HCT116 (cell line): ENCODE measurements at regions not wholly inside any gene's neighbourhood (a gene's known extent, or its start where the extent isn't known, plus 50 kb on each side); places are given as distances from the start of the nearest gene placed in this dataset.

Experiments
- ATAC-seq: fragments of 200-7000 bp; cut with Tn5 transposase; 2 replicates; pipeline ENCODE4 v1.9.1; 2020; ENCODE audit warnings: mild to moderate bottlenecking, moderate library complexity
- BruUV-seq: library from RNA; stranded (reverse); fragments of 400-500 nt; replicated peaks from 2 replicates; lab custom pipeline; 2021; lab: Mats Ljungman, UMichigan
- CTCF ChIA-PET: fragments of 300-600 bp; sonication (Branson Sonifier 250); formaldehyde crosslinking; loops from one replicate; lab custom pipeline; 2021; ENCODE audit warnings: antibody characterized with exemption; lab: Charles Lee
- POLR2A ChIA-PET: fragments of 300-600, 350-600 bp; sonication (Branson Sonifier 250); formaldehyde crosslinking; loops from one replicate; lab custom pipeline; 2021; ENCODE audit warnings: antibody characterized with exemption; lab: Charles Lee
- RAD21 ChIA-PET, 2 experiments: fragments of 300-600 bp; sonication (Branson Sonifier 250); formaldehyde crosslinking; loops; one replicate each; lab custom pipeline; 2023; ENCODE audit warnings: low total read pairs in 2 of 2; ENCODE audit not compliant: uncharacterized antibody in 2 of 2, unreplicated experiment in 2 of 2, low non-redundant PET in 1 of 2; lab: Charles Lee
- DNase-seq: peaks from one replicate; pipeline ENCODE4 v3.0.0-alpha.2; 2010; ENCODE audit warnings: low read depth, low spot score
- H2AFZ ChIP-seq: fragments of 200-600 bp; shearing (Covaris generic), sonication (generic); 2 replicates; pipeline ENCODE4 v1.6.1; 2017; ENCODE audit warnings: low read depth, mixed run types, mixed read lengths, antibody characterized with exemption, low read length; ENCODE audit not compliant: poor library complexity, severe bottlenecking
- H3K27ac ChIP-seq: 2 replicates; pipeline ENCODE4 v1.5.1; 2012; ENCODE audit warnings: low read depth, low read length
- H3K27me3 ChIP-seq: fragments of 200-600 bp; sonication (generic); 2 replicates; pipeline ENCODE4 v1.6.1; 2016; ENCODE audit warnings: mixed run types, low read length, mixed read lengths; ENCODE audit not compliant: insufficient read depth
- H3K36me3 ChIP-seq, 2 experiments: fragments of 200-500 bp in 1 of 2; fragments of 200-600 bp in 1 of 2; sonication (Bioruptor generic) in 1 of 2; sonication (generic) in 1 of 2; 2 replicates each; pipeline versions ENCODE4 v1.5.1 to v1.6.1; 2014 to 2016; ENCODE audit warnings: low read length in 2 of 2, inconsistent platforms in 1 of 2, mixed read lengths in 1 of 2, mixed run types in 1 of 2; ENCODE audit not compliant: insufficient read depth in 2 of 2, control insufficient read depth in 1 of 2
- H3K4me1 ChIP-seq, 2 experiments: fragments of 200-600 bp in 1 of 2; sonication (generic) in 1 of 2; 2 replicates each; pipeline versions ENCODE4 v1.5.1 to v1.6.1; 2012 to 2017; ENCODE audit warnings: low read length in 2 of 2, inconsistent platforms in 1 of 2, mild to moderate bottlenecking in 1 of 2, mixed read lengths in 1 of 2, mixed run types in 1 of 2, moderate library complexity in 1 of 2; ENCODE audit not compliant: insufficient read depth in 2 of 2, control insufficient read depth in 1 of 2
- H3K4me2 ChIP-seq: fragments of 200-600 bp; sonication (generic); 2 replicates; pipeline ENCODE4 v1.6.1; 2017; ENCODE audit warnings: mixed run types, low read length, mixed read lengths
- H3K4me3 ChIP-seq, 2 experiments: fragments of 200-600 bp in 1 of 2; sonication (generic) in 1 of 2; replicated peaks in 1 of 2; 2 replicates each; pipeline ENCODE4 v1.5.1; 2011 to 2016; ENCODE audit warnings: low read length in 2 of 2, control low read depth in 1 of 2, low read depth in 1 of 2, mild to moderate bottlenecking in 1 of 2, mixed read lengths in 1 of 2, mixed run types in 1 of 2
- H3K79me2 ChIP-seq: fragments of 200-600 bp; sonication (generic); 2 replicates; pipeline ENCODE4 v1.6.1; 2017; ENCODE audit warnings: mild to moderate bottlenecking, mixed run types, low read length, moderate library complexity, mixed read lengths; ENCODE audit not compliant: insufficient read depth
- H3K9ac ChIP-seq: fragments of 200-600 bp; sonication (generic); 2 replicates; pipeline ENCODE4 v1.6.1; 2016; ENCODE audit warnings: low read length, mixed read lengths
- H3K9me2 ChIP-seq: fragments of 200-600 bp; sonication (generic), shearing (Covaris generic); 2 replicates; pipeline ENCODE4 v1.6.1; 2017; ENCODE audit warnings: mixed run types, mild to moderate bottlenecking, moderate library complexity; ENCODE audit not compliant: insufficient read depth
- H3K9me3 ChIP-seq, 2 experiments: fragments of 200-500 bp in 1 of 2; fragments of 200-600 bp in 1 of 2; sonication (Bioruptor generic) in 1 of 2; sonication (generic) in 1 of 2; 2 replicates each; pipeline ENCODE4 v1.6.1; 2014 to 2017; ENCODE audit warnings: low read length in 2 of 2, mixed read lengths in 2 of 2, inconsistent platforms in 1 of 2, low read depth in 1 of 2, mild to moderate bottlenecking in 1 of 2, mixed run types in 1 of 2, moderate library complexity in 1 of 2; ENCODE audit not compliant: control insufficient read depth in 1 of 2, insufficient read depth in 1 of 2
- H4K20me1 ChIP-seq: fragments of 200-600 bp; sonication (generic), shearing (Covaris generic); 2 replicates; pipeline ENCODE4 v1.6.1; 2017; ENCODE audit warnings: mixed run types, mild to moderate bottlenecking, moderate library complexity; ENCODE audit not compliant: insufficient read depth
- CEBPB ChIP-seq: IDR thresholded peaks from 2 replicates; pipeline ENCODE4 v1.6.1; 2012; ENCODE audit warnings: low read depth
- EGR1 ChIP-seq: IDR thresholded peaks from 2 replicates; pipeline ENCODE4 v1.6.1; 2012; ENCODE audit warnings: low read depth
- ELF1 ChIP-seq: IDR thresholded peaks from 2 replicates; pipeline ENCODE4 v1.6.1; 2012; ENCODE audit warnings: low read depth, borderline replicate concordance
- EZH2 ChIP-seq: fragments of 200-600 bp; sonication (generic); IDR thresholded peaks from 2 replicates; pipeline ENCODE4 v1.6.1; 2017; ENCODE audit warnings: antibody characterized with exemption, mixed run types
- EZH2phosphoT487 ChIP-seq: fragments of 200-600 bp; IDR thresholded peaks from 2 replicates; pipeline ENCODE4 v1.6.1; 2018; ENCODE audit warnings: antibody characterized with exemption, borderline replicate concordance
- FOSL1 ChIP-seq: IDR thresholded peaks from 2 replicates; pipeline ENCODE4 v1.6.1; 2012; ENCODE audit warnings: low read depth
- JUND ChIP-seq: IDR thresholded peaks from 2 replicates; pipeline ENCODE4 v1.6.1; 2012
- POLR2A ChIP-seq: IDR thresholded peaks from 2 replicates; pipeline ENCODE4 v1.7.0; 2011; ENCODE audit warnings: borderline replicate concordance; ENCODE audit not compliant: insufficient read depth, insufficient read length; ENCODE audit errors: extremely low read depth
- POLR2AphosphoS5 ChIP-seq: IDR thresholded peaks from 2 replicates; pipeline ENCODE4 v1.6.1; 2011; ENCODE audit warnings: mild to moderate bottlenecking, low read depth, low read length, moderate library complexity
- RAD21 ChIP-seq: IDR thresholded peaks from 2 replicates; pipeline ENCODE4 v1.6.1; 2012; ENCODE audit warnings: low read depth, mild to moderate bottlenecking
- SP1 ChIP-seq: IDR thresholded peaks from 2 replicates; pipeline ENCODE4 v1.6.1; 2012; ENCODE audit warnings: low read depth
- SRF ChIP-seq: IDR thresholded peaks from 2 replicates; pipeline ENCODE4 v1.6.1; 2012; ENCODE audit warnings: low read depth
- TCF7L2 ChIP-seq: IDR thresholded peaks from 2 replicates; pipeline ENCODE4 v1.7.0; 2011; ENCODE audit warnings: borderline replicate concordance, inconsistent platforms; ENCODE audit not compliant: insufficient read depth, insufficient read length; ENCODE audit errors: extremely low read depth
- ZFX ChIP-seq: fragments of 450-650 bp; IDR thresholded peaks from 2 replicates; pipeline ENCODE4 v1.6.1; 2017
- ZNF274 ChIP-seq: fragments of 200-500 bp; sonication (Bioruptor generic); IDR thresholded peaks from 2 replicates; pipeline ENCODE4 v1.6.1; 2014; ENCODE audit warnings: mild to moderate bottlenecking, low read depth, low read length, inconsistent platforms
- intact Hi-C: fragments of 100-400 bp; cut with micrococcal nuclease; formaldehyde crosslinking; loops from 2 replicates; pipeline ENCODE4 v1.10.0; 2022
- TF ChIP-seq, protein P1 (sequence below): IDR thresholded peaks from 2 replicates; pipeline ENCODE4 v1.6.1; 2011; ENCODE audit warnings: mild to moderate bottlenecking, low read length, moderate library complexity; ENCODE audit not compliant: insufficient replicate concordance; ENCODE audit errors: extremely low read depth
- TF ChIP-seq, protein P2 (sequence below), 3 experiments: fragments of 200-600 bp in 1 of 3; sonication (generic) in 1 of 3; IDR thresholded peaks in 2 of 3; conservative IDR thresholded peaks in 1 of 3; 2 replicates each; pipeline ENCODE4 v1.5.1; 2012 to 2017; ENCODE audit warnings: low read depth in 2 of 3, low read length in 2 of 3, antibody characterized with exemption in 1 of 3, borderline replicate concordance in 1 of 3, control low read depth in 1 of 3, mild to moderate bottlenecking in 1 of 3, mixed read lengths in 1 of 3, mixed run types in 1 of 3, moderate library complexity in 1 of 3; ENCODE audit not compliant: insufficient read depth in 1 of 3

DNA sequence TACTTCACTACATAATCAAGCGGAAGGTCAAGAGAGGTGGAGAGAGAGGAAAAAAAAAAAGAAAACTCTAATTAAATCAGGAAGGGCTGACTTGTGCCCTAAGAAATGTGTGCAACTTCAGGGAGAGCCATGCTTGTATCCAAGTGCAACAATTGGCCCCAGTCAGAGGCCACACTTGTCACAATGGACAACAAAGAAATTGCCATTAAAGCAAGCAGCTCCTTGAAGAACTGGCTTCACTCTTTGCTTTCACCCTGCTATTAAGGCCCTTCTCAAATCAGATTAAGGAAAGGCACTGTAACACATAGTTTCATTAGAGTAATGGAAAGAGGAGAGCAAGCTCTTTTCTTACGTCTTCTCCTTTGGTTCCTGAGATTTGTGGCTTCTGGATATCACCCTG, 480.9 kb upstream of the WWC1 start:
- Histone ChIP-seq H3K27me3 (peaks cover 48% of the 10 kb centered on the region), H3K9me3 (no peaks in the 10 kb centered on the region), H3K27ac (no peak overlapping the region), H4K20me1 (no peaks in the 10 kb centered on the region), H3K4me1 (no peaks in the 10 kb centered on the region), H3K9me2 (no peaks in the 10 kb centered on the region), H3K79me2 (no peaks in the 10 kb centered on the region), H3K4me2 (no peak overlapping the region), H2AFZ (no peak overlapping the region), H3K4me3 (no peak overlapping the region), H3K9ac (no peak overlapping the region)
- no peak for DNase-seq
- BruUV-seq = no TSS peak
- ChIA-PET CTCF (no interaction called here), POLR2A (no interaction called here), RAD21 (no interaction called here)
- no peak for ATAC-seq
- TF ChIP-seq ZNF274 (no peak), SRF (no peak), JUND (no peak), TCF7L2 (no peak), CEBPB (no peak), RAD21 (no peak), FOSL1 (no peak), EZH2 (no peak), SP1 (no peak), ZFX (no peak), POLR2A (no peak), EGR1 (no peak), POLR2AphosphoS5 (no peak), EZH2phosphoT487 (no peak), ELF1 (no peak)
- TF ChIP-seq, protein P1, sequence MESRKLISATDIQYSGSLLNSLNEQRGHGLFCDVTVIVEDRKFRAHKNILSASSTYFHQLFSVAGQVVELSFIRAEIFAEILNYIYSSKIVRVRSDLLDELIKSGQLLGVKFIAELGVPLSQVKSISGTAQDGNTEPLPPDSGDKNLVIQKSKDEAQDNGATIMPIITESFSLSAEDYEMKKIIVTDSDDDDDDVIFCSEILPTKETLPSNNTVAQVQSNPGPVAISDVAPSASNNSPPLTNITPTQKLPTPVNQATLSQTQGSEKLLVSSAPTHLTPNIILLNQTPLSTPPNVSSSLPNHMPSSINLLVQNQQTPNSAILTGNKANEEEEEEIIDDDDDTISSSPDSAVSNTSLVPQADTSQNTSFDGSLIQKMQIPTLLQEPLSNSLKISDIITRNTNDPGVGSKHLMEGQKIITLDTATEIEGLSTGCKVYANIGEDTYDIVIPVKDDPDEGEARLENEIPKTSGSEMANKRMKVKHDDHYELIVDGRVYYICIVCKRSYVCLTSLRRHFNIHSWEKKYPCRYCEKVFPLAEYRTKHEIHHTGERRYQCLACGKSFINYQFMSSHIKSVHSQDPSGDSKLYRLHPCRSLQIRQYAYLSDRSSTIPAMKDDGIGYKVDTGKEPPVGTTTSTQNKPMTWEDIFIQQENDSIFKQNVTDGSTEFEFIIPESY = no peak
- TF ChIP-seq, protein P2, sequence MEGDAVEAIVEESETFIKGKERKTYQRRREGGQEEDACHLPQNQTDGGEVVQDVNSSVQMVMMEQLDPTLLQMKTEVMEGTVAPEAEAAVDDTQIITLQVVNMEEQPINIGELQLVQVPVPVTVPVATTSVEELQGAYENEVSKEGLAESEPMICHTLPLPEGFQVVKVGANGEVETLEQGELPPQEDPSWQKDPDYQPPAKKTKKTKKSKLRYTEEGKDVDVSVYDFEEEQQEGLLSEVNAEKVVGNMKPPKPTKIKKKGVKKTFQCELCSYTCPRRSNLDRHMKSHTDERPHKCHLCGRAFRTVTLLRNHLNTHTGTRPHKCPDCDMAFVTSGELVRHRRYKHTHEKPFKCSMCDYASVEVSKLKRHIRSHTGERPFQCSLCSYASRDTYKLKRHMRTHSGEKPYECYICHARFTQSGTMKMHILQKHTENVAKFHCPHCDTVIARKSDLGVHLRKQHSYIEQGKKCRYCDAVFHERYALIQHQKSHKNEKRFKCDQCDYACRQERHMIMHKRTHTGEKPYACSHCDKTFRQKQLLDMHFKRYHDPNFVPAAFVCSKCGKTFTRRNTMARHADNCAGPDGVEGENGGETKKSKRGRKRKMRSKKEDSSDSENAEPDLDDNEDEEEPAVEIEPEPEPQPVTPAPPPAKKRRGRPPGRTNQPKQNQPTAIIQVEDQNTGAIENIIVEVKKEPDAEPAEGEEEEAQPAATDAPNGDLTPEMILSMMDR (IDR thresholded peaks at IDR 0.05 in 2 of 3, conservative IDR thresholded peaks at IDR 0.05 in 1 of 3; ENCODE audit: borderline replicate concordance in 1 of 3, insufficient read depth in 1 of 3, low read depth in 2 of 3, low read length in 2 of 3) = no peak
- TF ChIP-seq, all 23 proteins: peak for 0
- no peaks in the 10 kb centered on the region for H3K36me3 ChIP-seq
- intact Hi-C loops = no loop called here
